Fibroblast of skin of back (primary cell): ENCODE measurements at regions not wholly inside any gene's neighbourhood (a gene's known extent, or its start where the extent isn't known, plus 50 kb on each side); places are given as distances from the start of the nearest gene placed in this dataset.

Experiments
- DNase-seq: peaks from one replicate; pipeline ENCODE4 v3.0.0-alpha.2; 2013

DNA sequence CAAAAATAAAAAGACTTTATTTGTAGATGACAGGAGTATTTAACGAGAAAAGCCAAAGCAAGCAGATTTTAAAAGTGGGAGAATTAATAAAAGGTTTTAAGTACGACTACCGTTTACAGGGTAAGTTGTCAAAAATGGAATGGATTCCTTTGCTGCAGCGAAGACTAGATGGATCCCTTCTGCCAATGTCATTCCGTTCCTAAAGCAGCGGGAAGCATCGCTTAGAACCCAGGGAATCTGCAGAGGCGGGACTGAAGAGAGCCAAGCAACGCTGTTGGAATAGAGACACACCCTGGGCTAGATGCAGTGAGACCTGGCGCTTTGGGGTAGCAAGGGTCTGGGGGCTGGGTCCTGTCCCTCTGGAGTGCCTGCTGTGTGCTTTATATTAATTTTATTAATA, 303.1 kb upstream of the MKI67 start:
- no peak for DNase-seq

GRCh38 chr10:128429835-128430513, 303.8 kb upstream of the MKI67 start:
- no peak for DNase-seq

- DNase-seq: no peak
Measured at GRCh38 chr10:128431083-128431482, 304.9 kb upstream of the MKI67 start.

DNA sequence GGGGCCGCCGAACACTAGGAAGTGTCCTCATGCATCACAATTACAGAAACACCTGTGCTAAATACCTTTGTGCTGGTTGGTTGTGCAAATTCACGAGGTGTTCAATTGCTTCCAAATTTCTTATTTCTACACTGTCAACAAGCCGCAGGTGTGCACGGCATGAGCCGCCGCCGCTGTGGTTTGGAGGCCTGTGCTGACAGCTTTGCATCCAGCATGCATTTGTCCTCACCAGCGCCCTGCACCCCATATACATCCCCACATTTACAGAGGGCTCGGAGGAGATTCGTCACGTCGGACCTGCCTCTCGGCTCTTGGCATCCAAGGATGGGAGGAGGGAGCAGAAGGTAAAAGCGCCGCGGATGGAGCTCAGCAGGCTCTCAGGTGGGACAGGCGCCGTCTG, 305.3 kb upstream of the MKI67 start:
- no peak for DNase-seq

DNA sequence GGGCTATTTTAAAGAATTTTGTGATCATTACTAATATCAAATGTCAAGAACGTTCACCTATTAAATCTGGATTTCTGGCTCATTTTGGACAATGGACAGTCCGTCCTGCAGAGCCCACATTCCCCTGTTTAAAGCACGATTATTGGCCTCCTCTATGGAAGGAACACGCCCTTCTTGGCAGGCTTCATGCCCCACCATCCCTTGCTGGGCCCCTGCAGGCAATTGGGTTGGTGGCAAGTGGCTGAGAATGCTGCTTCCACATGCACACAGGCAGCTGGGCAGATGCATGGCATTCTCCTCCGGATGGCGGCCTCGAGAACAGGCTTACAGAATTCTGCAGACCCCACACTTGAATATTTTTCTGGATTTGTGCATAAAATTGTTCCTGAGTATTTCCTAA, 305.8 kb upstream of the MKI67 start:
- DNase-seq: no peak

DNA sequence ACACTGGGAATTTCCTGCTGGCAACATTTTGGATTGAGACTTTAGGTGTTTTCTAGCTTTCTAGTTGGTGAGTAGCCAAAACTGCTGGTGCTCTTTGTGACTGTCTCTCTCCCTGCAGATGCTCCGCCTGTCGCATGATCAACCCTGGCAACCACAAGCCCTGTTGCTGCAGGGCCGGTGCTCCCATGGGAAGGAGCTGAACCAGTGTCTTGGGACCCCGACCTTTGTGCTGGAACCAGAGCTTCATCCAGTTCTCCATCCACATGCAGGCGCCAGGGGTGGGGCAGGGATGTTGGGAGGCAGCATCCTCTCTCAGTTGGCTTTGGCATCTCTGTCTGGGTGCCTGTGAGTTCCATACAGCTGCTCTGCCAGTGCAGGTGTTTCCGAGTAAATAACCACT, 306.2 kb upstream of the MKI67 start:
- no peak for DNase-seq

DNA sequence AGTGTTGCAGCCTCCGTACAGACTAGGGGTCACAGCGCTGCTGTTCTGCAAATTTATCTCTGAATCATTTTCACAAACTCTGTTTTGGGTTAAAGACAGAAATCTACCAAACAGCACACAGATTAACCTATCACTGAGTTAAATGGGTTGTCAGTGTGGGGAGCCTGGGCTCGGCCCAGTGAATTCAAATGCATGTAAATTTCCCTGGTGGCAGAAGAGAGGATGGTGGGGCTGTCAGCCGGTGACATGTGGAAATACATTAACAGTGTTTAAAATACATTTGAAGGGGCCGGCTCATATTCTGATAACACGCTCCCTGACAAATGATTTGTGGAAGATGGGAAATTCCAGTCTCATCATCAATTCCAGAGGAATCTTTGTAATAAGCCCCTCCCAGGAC, 309.6 kb upstream of the MKI67 start:
- DNase-seq: no peak

GRCh38 chr10:128437786-128438345, 311.6 kb upstream of the MKI67 start:
- DNase-seq: no peak

DNA sequence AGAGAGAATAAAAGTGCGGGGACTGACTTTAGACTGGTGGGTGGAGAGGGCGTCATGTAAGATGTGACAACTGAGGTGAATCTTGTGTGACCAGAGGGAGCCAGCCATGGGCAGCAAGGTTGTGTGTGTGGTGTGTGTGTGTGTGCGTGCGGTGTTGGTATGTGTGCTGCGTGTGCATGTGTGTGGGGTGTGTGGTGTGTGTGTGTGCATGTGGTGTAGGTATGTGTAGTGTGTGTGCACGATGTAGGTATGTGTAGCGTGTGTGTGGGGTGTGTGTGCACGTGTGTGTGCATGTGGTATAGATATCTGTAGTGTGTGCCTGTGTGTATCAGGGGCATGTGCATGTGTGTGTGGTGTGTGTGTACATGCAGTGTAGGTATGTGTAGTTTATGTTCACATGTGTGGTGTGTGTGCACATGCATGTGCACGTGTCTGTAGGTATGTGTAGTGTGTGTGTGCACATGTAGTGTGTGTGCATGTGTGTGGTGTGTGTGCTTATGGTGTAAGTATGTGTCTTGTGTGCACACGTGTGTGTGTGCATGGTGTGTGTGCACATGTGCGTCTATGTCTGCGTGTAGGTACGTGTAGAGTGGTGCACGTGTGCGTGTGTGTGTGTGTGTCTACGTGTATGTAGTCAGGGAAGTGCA, 312.3 kb upstream of the MKI67 start:
- no peak for DNase-seq

- DNase-seq: no peak
Measured at GRCh38 chr10:128440513-128441160, 314.4 kb upstream of the MKI67 start.

GRCh38 chr10:128443925-128444518, 317.8 kb upstream of the MKI67 start:
- DNase-seq: no peak

DNA sequence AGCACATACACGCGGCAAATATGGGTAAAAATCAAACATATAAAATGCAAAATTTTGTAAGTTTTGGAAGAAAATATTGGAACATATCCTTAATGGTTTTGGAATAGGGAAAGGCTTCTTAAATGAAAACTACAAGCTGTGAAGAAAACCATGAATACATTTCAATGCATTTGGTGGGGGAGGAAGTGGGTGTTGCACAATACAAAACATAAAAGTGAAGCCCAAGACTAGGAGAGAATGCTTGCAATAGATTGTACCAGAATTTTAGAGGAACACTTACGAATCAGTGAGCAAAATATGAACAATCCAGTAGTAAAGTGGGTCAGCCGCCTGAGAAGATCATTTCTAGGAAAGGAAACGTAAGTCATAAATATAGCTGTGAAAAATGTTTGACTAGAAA, 322.6 kb upstream of the MKI67 start:
- DNase-seq: no peak

- DNase-seq: no peak
Measured at GRCh38 chr10:128451879-128452278, 325.7 kb upstream of the MKI67 start.

DNA sequence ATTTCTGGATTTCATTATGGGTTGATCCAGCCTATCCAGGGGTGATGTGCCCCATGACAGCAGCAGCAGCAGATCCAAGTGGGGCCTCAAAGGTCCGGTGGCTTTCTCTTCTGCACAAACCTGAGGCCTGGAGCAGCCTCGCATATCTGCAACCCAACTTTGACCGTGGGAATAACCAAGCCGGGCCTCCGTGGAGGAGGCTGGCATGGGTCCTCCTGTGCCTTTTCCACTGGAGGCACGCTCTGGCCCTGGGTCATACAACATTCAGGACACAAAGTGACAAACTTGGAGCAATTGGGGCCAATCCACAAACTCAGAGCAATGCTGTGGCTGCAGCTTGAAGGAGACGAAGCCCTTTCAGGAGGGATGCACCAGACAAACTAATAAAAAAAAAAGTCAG, 330.0 kb upstream of the MKI67 start:
- DNase-seq: no peak

DNA sequence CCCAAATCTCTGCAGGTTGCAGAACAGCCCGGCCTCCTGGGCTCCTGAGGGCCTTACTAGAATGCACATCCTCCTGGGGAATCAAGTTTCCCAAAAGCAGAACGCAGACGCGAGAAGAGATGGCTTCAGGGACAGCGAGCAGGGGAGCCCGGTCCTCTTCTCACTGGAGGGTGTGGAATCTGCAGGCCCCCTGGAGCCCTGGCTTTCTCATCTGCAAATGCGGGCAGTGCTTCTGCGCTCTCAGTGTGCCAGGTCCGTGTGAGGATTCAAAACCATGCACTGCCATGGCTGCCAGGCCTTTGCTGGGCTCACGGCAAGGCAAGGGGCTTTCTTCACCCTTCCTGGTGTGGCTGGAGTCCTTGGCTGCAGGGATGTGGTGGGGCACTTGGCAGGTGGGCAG, 330.9 kb upstream of the MKI67 start:
- DNase-seq: no peak

DNA sequence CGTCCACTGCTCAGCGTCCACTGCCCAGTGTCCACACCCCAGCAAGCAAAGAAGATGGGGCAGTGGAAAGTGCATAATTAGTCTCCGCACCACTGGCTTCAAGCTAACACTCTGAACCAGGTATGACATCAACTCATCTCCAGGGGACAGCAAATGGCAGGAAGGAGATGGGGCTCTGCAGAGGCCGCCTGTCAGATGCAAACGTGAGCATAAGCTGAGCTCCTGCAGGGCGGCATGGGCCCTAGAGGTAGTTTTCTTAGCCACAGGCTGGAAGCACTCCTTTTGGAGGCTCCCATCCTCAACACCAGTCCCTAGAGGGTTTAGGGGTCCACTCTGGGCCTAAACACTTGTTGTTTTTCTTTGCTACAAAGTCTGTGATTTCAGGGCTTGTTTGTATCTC, 335.8 kb upstream of the MKI67 start:
- DNase-seq: no peak

- DNase-seq: no peak
Measured at GRCh38 chr10:128462844-128463243, 336.6 kb upstream of the MKI67 start.

GRCh38 chr10:128463991-128464760, 338.0 kb upstream of the MKI67 start:
- no peak for DNase-seq

- no peak for DNase-seq
Measured at GRCh38 chr10:128465697-128466096, 339.5 kb upstream of the MKI67 start.

DNA sequence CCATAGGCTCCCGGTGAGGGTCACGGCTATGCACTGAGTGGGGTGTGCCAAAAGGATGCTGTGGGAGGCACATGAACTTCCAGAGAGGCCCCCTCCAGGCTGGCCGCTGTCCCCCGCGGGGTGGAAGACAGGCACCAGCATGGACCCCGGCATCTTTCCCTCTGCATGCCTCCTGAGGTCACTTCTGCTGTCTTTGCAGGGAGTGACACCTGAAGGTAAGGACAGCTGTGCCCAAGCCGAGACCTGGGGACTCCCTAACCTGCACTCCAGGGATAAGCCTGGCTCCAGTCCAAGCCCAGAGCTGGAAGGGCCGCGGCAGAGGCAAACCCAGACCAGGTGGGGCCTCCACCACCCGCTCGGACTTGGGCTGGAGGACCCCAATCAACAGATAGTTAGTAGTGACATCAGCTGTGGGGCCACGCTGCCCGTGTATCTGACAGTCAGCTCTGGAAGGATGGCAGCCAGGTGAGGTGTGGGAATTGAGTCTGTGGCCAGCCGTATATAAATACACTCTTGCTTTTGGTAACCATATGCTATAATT, 340.7 kb upstream of the MKI67 start:
- DNase-seq: no peak

GRCh38 chr10:128468462-128468861, 342.2 kb upstream of the MKI67 start:
- no peak for DNase-seq

- DNase-seq: no peak
Measured at GRCh38 chr10:128469515-128469914, 343.3 kb upstream of the MKI67 start.
